ENCODE measurements at regions not wholly inside any gene's neighbourhood (a gene's known extent, or its start where the extent isn't known, plus 50 kb on each side); places are given as distances from the start of the nearest gene placed in this dataset.

GRCh38 chr6:92485487-92485886 lies 933.9 kb downstream of the EPHA7 start:
- no peak for TF ChIP-seq TAF1 (IDR thresholded peaks at IDR 0.05; ENCODE audit: borderline replicate concordance, low read depth, low read length)
- no peak for TF ChIP-seq POLR2A (IDR thresholded peaks at IDR 0.05; ENCODE audit: low read depth, low read length)
